Mammary epithelial cell (primary cell): ENCODE measurements at regions not wholly inside any gene's neighbourhood (a gene's known extent, or its start where the extent isn't known, plus 50 kb on each side); places are given as distances from the start of the nearest gene placed in this dataset.

Experiments used
- CTCF ChIP-seq, 2 donors: IDR thresholded peaks in 1 of 2; conservative IDR thresholded peaks in 1 of 2; 2 replicates each; pipeline ENCODE4 v1.5.1; 2011 to 2012; ENCODE audit warnings: inconsistent platforms in 2 of 2, low read length in 2 of 2, mild to moderate bottlenecking in 2 of 2, control low read depth in 1 of 2, low read depth in 1 of 2; ENCODE audit not compliant: insufficient read depth in 1 of 2; ENCODE audit errors: extremely low read depth in 1 of 2
- EZH2 ChIP-seq: IDR thresholded peaks from 2 replicates; pipeline ENCODE4 v1.6.1; 2012; ENCODE audit warnings: low read length, inconsistent platforms, borderline replicate concordance

GRCh38 chr3:168820810-168821415, 725.2 kb upstream of the GOLIM4 start:
- TF ChIP-seq CTCF (conservative IDR thresholded peaks at IDR 0.05 in 1 of 2, IDR thresholded peaks at IDR 0.05 in 1 of 2; ENCODE audit: extremely low read depth in 1 of 2, insufficient read depth in 1 of 2, low read depth in 1 of 2, low read length in 2 of 2) (no peak), EZH2 (no peak)
